ENCODE measurements at regions not wholly inside any gene's neighbourhood (a gene's known extent, or its start where the extent isn't known, plus 50 kb on each side); places are given as distances from the start of the nearest gene placed in this dataset.

- no peak for TF ChIP-seq CTCF (conservative IDR thresholded peaks at IDR 0.05)
- TF ChIP-seq EZH2 (IDR thresholded peaks at IDR 0.05; ENCODE audit: low read depth): no peak
Measured at GRCh38 chr4:134567461-134567860, 365.9 kb upstream of the PABPC4L start.
